Smooth muscle cell (in vitro differentiated cells): ENCODE measurements at regions not wholly inside any gene's neighbourhood (a gene's known extent, or its start where the extent isn't known, plus 50 kb on each side); places are given as distances from the start of the nearest gene placed in this dataset.
"Not testable (repeated sequence)": the region's sequence is repeated elsewhere in the genome, so short reads cannot be mapped to it uniquely, and the experiment has no call there.

Experiments used
- DNase-seq: peaks from one replicate; lab custom pipeline; 2025; ENCODE audit not compliant: unreplicated experiment; lab: John Stamatoyannopoulos, UW
- H2AFZ ChIP-seq: fragments of 200-600 bp; sonication (generic); 2 replicates; pipeline ENCODE4 v1.6.0; 2016; ENCODE audit warnings: antibody characterized with exemption, low read depth, mild to moderate bottlenecking
- H3F3A ChIP-seq: fragments of 200-600 bp; sonication (generic); 2 replicates; pipeline ENCODE4 v1.6.0; 2017; ENCODE audit warnings: antibody characterized with exemption, low read depth
- H3K27ac ChIP-seq: fragments of 200-600 bp; sonication (generic); 2 replicates; pipeline ENCODE4 v1.5.1; 2016; ENCODE audit warnings: low read depth, mild to moderate bottlenecking
- H3K27me3 ChIP-seq: fragments of 200-600 bp; sonication (generic); 2 replicates; pipeline ENCODE4 v1.6.1; 2016; ENCODE audit warnings: low read depth, mild to moderate bottlenecking
- H3K36me3 ChIP-seq: fragments of 200-600 bp; sonication (generic); 2 replicates; pipeline ENCODE4 v1.5.1; 2016; ENCODE audit warnings: low read depth
- H3K4me1 ChIP-seq: fragments of 200-600 bp; sonication (generic); 2 replicates; pipeline ENCODE4 v1.5.1; 2016; ENCODE audit warnings: low read depth
- H3K4me2 ChIP-seq: fragments of 200-600 bp; sonication (generic); 2 replicates; pipeline ENCODE4 v1.6.0; 2016; ENCODE audit warnings: mild to moderate bottlenecking
- H3K4me3 ChIP-seq: fragments of 200-600 bp; sonication (generic); 2 replicates; pipeline ENCODE4 v1.5.1; 2016; ENCODE audit warnings: mild to moderate bottlenecking
- H3K79me2 ChIP-seq: fragments of 200-600 bp; sonication (generic); 2 replicates; pipeline ENCODE4 v1.6.0; 2016; ENCODE audit warnings: low read depth, mild to moderate bottlenecking
- H3K9ac ChIP-seq: fragments of 200-600 bp; sonication (generic); 2 replicates; pipeline ENCODE4 v1.6.0; 2016; ENCODE audit warnings: low read depth
- H3K9me3 ChIP-seq: fragments of 200-600 bp; sonication (generic); replicated peaks from 2 replicates; pipeline ENCODE4 v1.5.1; 2016; ENCODE audit warnings: low read depth
- H4K20me1 ChIP-seq: fragments of 200-600 bp; sonication (generic); 2 replicates; pipeline ENCODE4 v1.6.0; 2016; ENCODE audit warnings: low read depth
- WGBS: methylation state at CpG from one replicate; pipeline ENCODE4 v1.1.7; 2016; ENCODE audit warnings: low lambda C conversion rate; 5-methylcytosine and 5-hydroxymethylcytosine counted together
- TF ChIP-seq, protein P1 (sequence below): fragments of 200-600 bp; sonication (generic); IDR thresholded peaks from 2 replicates; pipeline ENCODE4 v1.5.1; 2017; ENCODE audit warnings: borderline replicate concordance, mild to moderate bottlenecking, antibody characterized with exemption; ENCODE audit not compliant: insufficient read depth, poor library complexity, severe bottlenecking

- Histone ChIP-seq H4K20me1 (no peaks in the 10 kb centered on the region), H3K27me3 (no peaks in the 10 kb centered on the region), H3K27ac (no peak overlapping the region), H3F3A (no peaks in the 10 kb centered on the region), H3K4me3 (no peak overlapping the region), H3K9ac (no peak overlapping the region), H3K9me3 (no peaks in the 10 kb centered on the region), H2AFZ (no peak overlapping the region), H3K79me2 (no peaks in the 10 kb centered on the region), H3K36me3 (no peaks in the 10 kb centered on the region), H3K4me1 (no peaks in the 10 kb centered on the region), H3K4me2 (no peak overlapping the region)
- no peak for DNase-seq
- TF ChIP-seq, protein P1, sequence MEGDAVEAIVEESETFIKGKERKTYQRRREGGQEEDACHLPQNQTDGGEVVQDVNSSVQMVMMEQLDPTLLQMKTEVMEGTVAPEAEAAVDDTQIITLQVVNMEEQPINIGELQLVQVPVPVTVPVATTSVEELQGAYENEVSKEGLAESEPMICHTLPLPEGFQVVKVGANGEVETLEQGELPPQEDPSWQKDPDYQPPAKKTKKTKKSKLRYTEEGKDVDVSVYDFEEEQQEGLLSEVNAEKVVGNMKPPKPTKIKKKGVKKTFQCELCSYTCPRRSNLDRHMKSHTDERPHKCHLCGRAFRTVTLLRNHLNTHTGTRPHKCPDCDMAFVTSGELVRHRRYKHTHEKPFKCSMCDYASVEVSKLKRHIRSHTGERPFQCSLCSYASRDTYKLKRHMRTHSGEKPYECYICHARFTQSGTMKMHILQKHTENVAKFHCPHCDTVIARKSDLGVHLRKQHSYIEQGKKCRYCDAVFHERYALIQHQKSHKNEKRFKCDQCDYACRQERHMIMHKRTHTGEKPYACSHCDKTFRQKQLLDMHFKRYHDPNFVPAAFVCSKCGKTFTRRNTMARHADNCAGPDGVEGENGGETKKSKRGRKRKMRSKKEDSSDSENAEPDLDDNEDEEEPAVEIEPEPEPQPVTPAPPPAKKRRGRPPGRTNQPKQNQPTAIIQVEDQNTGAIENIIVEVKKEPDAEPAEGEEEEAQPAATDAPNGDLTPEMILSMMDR, result no peak
Measured at GRCh38 chrX:914206-914605, 283.6 kb downstream of the SHOX start.

DNA sequence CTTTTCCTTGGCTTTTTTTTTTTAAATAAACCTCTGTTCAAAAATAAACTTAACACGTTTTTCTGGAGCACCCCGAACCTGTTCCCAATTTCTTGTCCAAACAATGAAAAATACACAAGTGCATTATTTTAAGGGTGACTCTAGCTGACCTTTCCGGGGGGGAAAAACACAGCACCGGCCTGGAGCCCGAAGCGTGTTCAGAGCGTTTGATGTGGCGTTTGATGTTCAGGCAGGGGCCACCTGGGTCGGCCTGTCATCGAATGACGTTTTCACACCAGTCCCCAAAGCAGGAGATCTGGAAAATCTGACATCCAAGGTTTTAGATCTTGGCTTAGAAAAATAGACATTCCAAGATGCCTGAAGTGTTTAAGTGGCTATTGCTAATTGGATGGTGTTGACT lies 282.1 kb downstream of the SHOX start:
- Histone ChIP-seq H3K4me1 (no peaks in the 10 kb centered on the region), H3K79me2 (no peaks in the 10 kb centered on the region), H3K9me3 (no peaks in the 10 kb centered on the region), H3K27me3 (no peaks in the 10 kb centered on the region), H3K9ac (no peak overlapping the region), H3K36me3 (no peaks in the 10 kb centered on the region), H3K27ac (no peak overlapping the region), H4K20me1 (no peaks in the 10 kb centered on the region), H3K4me2 (no peak overlapping the region), H3K4me3 (no peak overlapping the region), H2AFZ (no peak overlapping the region), H3F3A (no peaks in the 10 kb centered on the region)
- WGBS, result 86% methylated on average over 11 of the region's 11 CpGs
- DNase-seq, result no peak
- TF ChIP-seq, protein P1, result no peak

DNA sequence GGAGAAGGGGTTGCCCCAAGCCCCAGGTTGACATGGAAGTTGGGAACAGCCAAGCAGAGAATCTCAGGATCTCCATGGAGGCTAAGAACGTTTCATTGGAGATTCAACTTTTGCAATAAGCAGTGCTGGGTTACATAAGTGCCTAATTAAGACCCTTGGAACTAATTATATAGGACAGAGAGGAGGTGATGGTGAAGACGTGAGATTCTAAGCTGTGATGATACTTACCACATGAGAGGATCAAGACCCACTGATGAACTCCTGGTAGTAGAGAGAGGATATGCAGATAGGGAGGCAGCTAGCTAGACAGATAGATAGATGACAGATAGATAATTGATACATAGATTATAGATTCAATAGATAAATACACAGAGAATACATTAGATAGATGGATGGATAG lies 278.5 kb downstream of the SHOX start:
- DNase-seq, H3F3A ChIP-seq, H3K27me3 ChIP-seq, H4K20me1 ChIP-seq, H3K9me3 ChIP-seq, H3K9ac ChIP-seq, H3K27ac ChIP-seq, H3K36me3 ChIP-seq, H2AFZ ChIP-seq, H3K4me1 ChIP-seq, H3K4me2 ChIP-seq, H3K79me2 ChIP-seq, H3K4me3 ChIP-seq: not testable (repeated sequence)
- 65% methylated on average over 2 of the region's 2 CpGs for WGBS

DNA sequence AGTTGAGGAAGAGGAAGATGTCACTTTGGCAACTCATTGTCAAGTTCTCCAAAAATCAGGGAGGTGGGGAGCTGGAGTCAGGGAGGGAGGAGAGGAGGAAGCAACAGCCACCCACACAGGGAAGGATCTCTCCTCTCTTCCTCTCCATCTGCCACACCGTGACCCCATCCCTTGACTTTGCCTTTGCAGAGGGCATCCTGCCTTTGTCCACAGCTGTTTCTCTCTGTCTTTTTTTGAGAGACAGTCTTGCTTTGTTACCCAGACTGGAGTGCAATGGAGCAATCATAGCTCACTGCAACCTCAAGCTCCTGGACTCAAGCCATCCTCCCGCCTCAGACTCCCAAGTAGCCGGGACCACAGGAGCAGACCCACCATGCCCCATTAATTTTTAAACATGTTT lies 276.0 kb downstream of the SHOX start:
- Histone ChIP-seq H3K9me3 (no peaks in the 10 kb centered on the region), H3K27me3 (no peaks in the 10 kb centered on the region), H3K4me3 (no peak overlapping the region), H3F3A (no peaks in the 10 kb centered on the region), H3K4me1 (no peaks in the 10 kb centered on the region), H3K79me2 (no peaks in the 10 kb centered on the region), H3K4me2 (no peak overlapping the region), H3K27ac (no peak overlapping the region), H2AFZ (no peak overlapping the region), H3K36me3 (no peaks in the 10 kb centered on the region), H3K9ac (no peak overlapping the region), H4K20me1 (no peaks in the 10 kb centered on the region)
- WGBS, result 93% methylated on average over 3 of the region's 3 CpGs
- TF ChIP-seq, protein P1, result no peak
- DNase-seq, result no peak
